ENCODE measurements at regions not wholly inside any gene's neighbourhood (a gene's known extent, or its start where the extent isn't known, plus 50 kb on each side); places are given as distances from the start of the nearest gene placed in this dataset.

GRCh38 chr1:229110986-229111385, 159.9 kb upstream of the RAB4A start:
- Histone ChIP-seq H3K27ac (no peak overlapping the region), H3K4me3 (no peak overlapping the region)
- intact Hi-C loops (cut with DNase I): loop anchor here in 1 of 4 donors (10.0 kb wide), 1 partner anchor 346 kb away; no protein-coding TSS in a partner anchor

GRCh38 chr1:229111703-229112319, 159.1 kb upstream of the RAB4A start:
- peaks cover 4% of the 10 kb centered on the region for H3K4me1 ChIP-seq (ENCODE audit: insufficient read depth)
- no peak overlapping the region for H3K4me3 ChIP-seq
- intact Hi-C loops (cut with DNase I): loop anchor here in 1 of 4 donors (10.0 kb wide), 1 partner anchor 347 kb away; no protein-coding TSS in a partner anchor
- 37 to 55% (median 41%) methylated on average over 6 of the region's 6 CpGs for whole genome bisulfite sequencing, 3 donors
- TF ChIP-seq POLR2A (IDR thresholded peaks at IDR 0.05): no peak
- no peak for TF ChIP-seq EP300 (IDR thresholded peaks at IDR 0.05)
- TF ChIP-seq CTCF (IDR thresholded peaks at IDR 0.05): no peak
- no peak overlapping the region for H3K27ac ChIP-seq
- DNase-seq: no peak
- H3K27me3 ChIP-seq: no peaks in the 10 kb centered on the region
- H3K36me3 ChIP-seq: no peaks in the 10 kb centered on the region
- H3K9me3 ChIP-seq: no peaks in the 10 kb centered on the region

More at GRCh38 chr1:229110986-229111385, 159.9 kb upstream of the RAB4A start:
- DNase-seq: no peak
- TF ChIP-seq EP300 (IDR thresholded peaks at IDR 0.05) (no peak), CTCF (IDR thresholded peaks at IDR 0.05) (no peak), POLR2A (IDR thresholded peaks at IDR 0.05) (no peak)
- Histone ChIP-seq H3K36me3 (no peaks in the 10 kb centered on the region), H3K9me3 (no peaks in the 10 kb centered on the region), H3K4me1 (ENCODE audit: insufficient read depth) (peaks cover 1% of the 10 kb centered on the region), H3K27me3 (no peaks in the 10 kb centered on the region)
- 81 to 100% (median 95%) methylated on average over 1 of the region's 1 CpG for WGBS, 3 donors

- no peak for TF ChIP-seq CTCF (IDR thresholded peaks at IDR 0.05)
- TF ChIP-seq POLR2A (IDR thresholded peaks at IDR 0.05): no peak
- no peak for TF ChIP-seq EP300 (IDR thresholded peaks at IDR 0.05)
- H3K4me1 ChIP-seq (ENCODE audit: insufficient read depth): peaks cover 7% of the 10 kb centered on the region
- no peaks in the 10 kb centered on the region for H3K36me3 ChIP-seq
- no peak for DNase-seq
- intact Hi-C loops (cut with DNase I): loop anchor here in 1 of 4 donors (10.0 kb wide), 1 partner anchor 348 kb away; no protein-coding TSS in a partner anchor
- no peak overlapping the region for H3K4me3 ChIP-seq
- H3K27ac ChIP-seq: no peak overlapping the region
- no peaks in the 10 kb centered on the region for H3K9me3 ChIP-seq
- WGBS, 3 donors: 98 to 99% (median 98%) methylated on average over 3 of the region's 3 CpGs
- no peaks in the 10 kb centered on the region for H3K27me3 ChIP-seq
These were observed 157.9 kb upstream of the RAB4A start for GRCh38 chr1:229112832-229113548.

- 45 to 50% (median 50%) methylated on average over 5 of the region's 5 CpGs for WGBS, 3 donors
- no peaks in the 10 kb centered on the region for H3K9me3 ChIP-seq
- TF ChIP-seq CTCF (IDR thresholded peaks at IDR 0.05): no peak
- no peak for TF ChIP-seq EP300 (IDR thresholded peaks at IDR 0.05)
- TF ChIP-seq POLR2A (IDR thresholded peaks at IDR 0.05): no peak
- H3K4me1 ChIP-seq (ENCODE audit: insufficient read depth): peaks cover 7% of the 10 kb centered on the region
- intact Hi-C loops (cut with DNase I): loop anchor here in 1 of 4 donors (10.0 kb wide), 1 partner anchor 350 kb away; no protein-coding TSS in a partner anchor
- H3K27ac ChIP-seq: no peak overlapping the region
- no peaks in the 10 kb centered on the region for H3K36me3 ChIP-seq
- H3K27me3 ChIP-seq: no peaks in the 10 kb centered on the region
- no peak for DNase-seq
- H3K4me3 ChIP-seq: no peak overlapping the region
These were observed 156.6 kb upstream of the RAB4A start for GRCh38 chr1:229114315-229114714.

All from ovary (tissue), 7 donors.